ENCODE measurements at regions not wholly inside any gene's neighbourhood (a gene's known extent, or its start where the extent isn't known, plus 50 kb on each side); places are given as distances from the start of the nearest gene placed in this dataset.

DNA sequence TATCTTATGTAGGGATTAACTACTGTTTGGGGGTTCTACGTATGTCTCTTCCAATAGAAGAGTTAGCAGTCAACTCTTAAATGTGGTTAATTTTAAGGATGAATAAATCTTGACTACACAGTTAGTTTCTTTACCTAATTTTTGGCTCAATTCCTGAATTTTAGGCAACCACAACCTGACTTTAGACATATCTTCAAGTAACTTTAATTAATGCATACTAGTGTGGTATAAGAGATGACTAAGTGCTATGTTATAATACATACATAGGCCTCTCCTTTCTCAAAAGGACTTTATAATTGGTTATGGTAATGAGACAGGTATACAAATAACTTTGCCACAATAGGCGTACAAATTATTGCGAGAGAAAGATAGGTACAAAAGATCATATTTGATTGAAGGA is 312.0 kb downstream of the IRS1 start:
- Histone ChIP-seq H3K27me3 (no peaks in the 10 kb centered on the region), H3K4me3 (no peak overlapping the region), H3K4me1 (replicated peaks in 1 of 2) (no peaks in the 10 kb centered on the region), H3K36me3 (replicated peaks in 1 of 2) (no peaks in the 10 kb centered on the region), H3K9me3 (replicated peaks in 1 of 3) (no peaks in the 10 kb centered on the region), H3K27ac (no peak overlapping the region)
- 93 to 97% (median 96%) methylated on average over 3 of the region's 3 CpGs for WGBS, 4 donors
- intact Hi-C loops (cut with DNase I), result no loop called here
- no peak for DNase-seq
- TF ChIP-seq, protein P1, sequence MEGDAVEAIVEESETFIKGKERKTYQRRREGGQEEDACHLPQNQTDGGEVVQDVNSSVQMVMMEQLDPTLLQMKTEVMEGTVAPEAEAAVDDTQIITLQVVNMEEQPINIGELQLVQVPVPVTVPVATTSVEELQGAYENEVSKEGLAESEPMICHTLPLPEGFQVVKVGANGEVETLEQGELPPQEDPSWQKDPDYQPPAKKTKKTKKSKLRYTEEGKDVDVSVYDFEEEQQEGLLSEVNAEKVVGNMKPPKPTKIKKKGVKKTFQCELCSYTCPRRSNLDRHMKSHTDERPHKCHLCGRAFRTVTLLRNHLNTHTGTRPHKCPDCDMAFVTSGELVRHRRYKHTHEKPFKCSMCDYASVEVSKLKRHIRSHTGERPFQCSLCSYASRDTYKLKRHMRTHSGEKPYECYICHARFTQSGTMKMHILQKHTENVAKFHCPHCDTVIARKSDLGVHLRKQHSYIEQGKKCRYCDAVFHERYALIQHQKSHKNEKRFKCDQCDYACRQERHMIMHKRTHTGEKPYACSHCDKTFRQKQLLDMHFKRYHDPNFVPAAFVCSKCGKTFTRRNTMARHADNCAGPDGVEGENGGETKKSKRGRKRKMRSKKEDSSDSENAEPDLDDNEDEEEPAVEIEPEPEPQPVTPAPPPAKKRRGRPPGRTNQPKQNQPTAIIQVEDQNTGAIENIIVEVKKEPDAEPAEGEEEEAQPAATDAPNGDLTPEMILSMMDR (IDR thresholded peaks at IDR 0.05), result no peak
- TF ChIP-seq POLR2A (IDR thresholded peaks at IDR 0.05), result no peak

- no peak overlapping the region for H3K4me3 ChIP-seq
- no peak overlapping the region for H3K27ac ChIP-seq
- 65 to 68% (median 66%) methylated on average over 6 of the region's 6 CpGs for WGBS, 4 donors
- no peaks in the 10 kb centered on the region for H3K27me3 ChIP-seq
- peaks cover 7 to 15% of the 10 kb centered on the region in 2 donors for H3K4me1 ChIP-seq (replicated peaks in 1 of 2)
- no peaks in the 10 kb centered on the region for H3K9me3 ChIP-seq (replicated peaks in 1 of 3)
- DNase-seq, result no peak
- no peak for TF ChIP-seq POLR2A (IDR thresholded peaks at IDR 0.05)
- TF ChIP-seq, protein P1 (IDR thresholded peaks at IDR 0.05), result no peak
- H3K36me3 ChIP-seq (replicated peaks in 1 of 2), result no peaks in the 10 kb centered on the region
- intact Hi-C loops (cut with DNase I), result no loop called here
These were observed 315.6 kb downstream of the IRS1 start for GRCh38 chr2:226483745-226484619.

DNA sequence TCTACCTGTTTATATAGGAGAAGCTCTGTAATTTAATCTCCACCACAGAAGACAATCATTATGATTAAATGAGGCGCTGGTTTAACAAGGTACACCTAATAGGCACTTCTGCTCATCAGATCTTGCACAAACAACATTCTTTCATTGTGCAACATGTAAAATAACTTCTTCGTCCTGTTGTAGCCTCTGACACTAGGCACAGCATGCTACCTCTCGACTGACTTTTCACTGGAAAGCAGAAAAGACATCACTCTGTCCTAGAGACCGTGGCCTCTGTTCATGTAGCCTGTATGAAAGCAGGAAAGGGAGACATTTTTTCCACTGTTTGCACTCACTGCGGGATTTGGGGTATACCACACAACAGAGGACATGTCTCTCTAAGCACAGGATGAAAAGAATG is 316.5 kb downstream of the IRS1 start:
- Histone ChIP-seq H3K9me3 (replicated peaks in 1 of 3) (no peaks in the 10 kb centered on the region), H3K27me3 (no peaks in the 10 kb centered on the region), H3K4me1 (replicated peaks in 1 of 2) (peaks cover 15 to 16% of the 10 kb centered on the region in 2 donors), H3K36me3 (replicated peaks in 1 of 2) (no peaks in the 10 kb centered on the region), H3K27ac (no peak overlapping the region), H3K4me3 (no peak overlapping the region)
- 75 to 83% (median 79%) methylated on average over 5 of the region's 5 CpGs for WGBS, 4 donors
- no peak for TF ChIP-seq POLR2A (IDR thresholded peaks at IDR 0.05)
- TF ChIP-seq, protein P1 (IDR thresholded peaks at IDR 0.05), result no peak
- DNase-seq, result no peak
- intact Hi-C loops (cut with DNase I), result no loop called here

- intact Hi-C loops (cut with DNase I), result no loop called here
- peak; percentile 77 to 89 (median 86) for DNase-seq
- Histone ChIP-seq H3K9me3 (replicated peaks in 1 of 3) (no peaks in the 10 kb centered on the region), H3K36me3 (replicated peaks in 1 of 2) (no peaks in the 10 kb centered on the region), H3K27ac (peak overlapping the region in 4 of 5 donors; percentile 55 to 75 (median 67)), H3K4me3 (no peak overlapping the region), H3K27me3 (no peaks in the 10 kb centered on the region), H3K4me1 (replicated peaks in 1 of 2) (peaks cover 15 to 20% of the 10 kb centered on the region in 2 donors)
- peak in 1 of 2 donors; percentile 12 for TF ChIP-seq POLR2A (IDR thresholded peaks at IDR 0.05)
- TF ChIP-seq, protein P1 (IDR thresholded peaks at IDR 0.05), result no peak
- 52 to 61% (median 57%) methylated on average over 7 to 8 of the region's 8 CpGs for WGBS, 4 donors
These were observed 321.4 kb downstream of the IRS1 start for GRCh38 chr2:226478109-226478809.
